Stomach (tissue), 4 donors: ENCODE measurements at regions not wholly inside any gene's neighbourhood (a gene's known extent, or its start where the extent isn't known, plus 50 kb on each side); places are given as distances from the start of the nearest gene placed in this dataset.

Experiments used
- EP300 ChIP-seq: sonication (generic); formaldehyde crosslinking; IDR thresholded peaks from one replicate; pipeline ENCODE4 v1.6.1; 2017; ENCODE audit warnings: antibody characterized with exemption
- POLR2A ChIP-seq, 4 donors: fragments of 450-650 bp; IDR thresholded peaks; one replicate each; pipeline ENCODE4 v1.6.1; 2016; ENCODE audit warnings: antibody characterized with exemption in 4 of 4, control low read depth in 2 of 4, mild to moderate bottlenecking in 1 of 4, moderate library complexity in 1 of 4
- POLR2AphosphoS5 ChIP-seq, 3 donors: sonication (generic); formaldehyde crosslinking; IDR thresholded peaks; one replicate each; pipeline ENCODE4 v1.6.1; 2016; ENCODE audit warnings: antibody characterized with exemption in 3 of 3
- TF ChIP-seq, protein P1 (sequence below), 7 experiments: fragments of 450-650 bp in 4 of 7; fragments of 200-600 bp in 3 of 7; sonication (generic) in 3 of 7; IDR thresholded peaks; one replicate each; pipeline ENCODE4 v1.5.1; 2016 to 2019; ENCODE audit warnings: antibody characterized with exemption in 7 of 7, control low read depth in 2 of 7, mild to moderate bottlenecking in 1 of 7

DNA sequence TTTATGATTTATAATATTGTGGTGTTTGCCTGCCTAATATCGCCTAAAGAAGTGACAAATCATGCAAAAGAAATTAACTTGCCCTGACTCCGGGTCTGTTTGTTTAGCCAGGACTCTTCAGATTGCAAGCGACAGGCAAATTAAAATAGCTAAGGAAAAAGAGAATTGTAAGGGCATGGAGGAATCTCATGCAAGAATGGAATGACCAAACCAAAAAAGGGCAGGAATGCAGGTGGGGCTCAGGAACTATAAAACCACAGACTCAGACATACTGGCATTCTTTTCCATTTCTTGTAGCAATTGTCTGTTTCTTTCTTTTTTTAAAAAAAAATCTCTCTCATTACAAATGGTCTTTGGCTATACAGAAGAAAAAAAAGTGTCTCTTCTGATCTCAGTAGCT, 188.1 kb upstream of the XYLT1 start:
- TF ChIP-seq, protein P1, sequence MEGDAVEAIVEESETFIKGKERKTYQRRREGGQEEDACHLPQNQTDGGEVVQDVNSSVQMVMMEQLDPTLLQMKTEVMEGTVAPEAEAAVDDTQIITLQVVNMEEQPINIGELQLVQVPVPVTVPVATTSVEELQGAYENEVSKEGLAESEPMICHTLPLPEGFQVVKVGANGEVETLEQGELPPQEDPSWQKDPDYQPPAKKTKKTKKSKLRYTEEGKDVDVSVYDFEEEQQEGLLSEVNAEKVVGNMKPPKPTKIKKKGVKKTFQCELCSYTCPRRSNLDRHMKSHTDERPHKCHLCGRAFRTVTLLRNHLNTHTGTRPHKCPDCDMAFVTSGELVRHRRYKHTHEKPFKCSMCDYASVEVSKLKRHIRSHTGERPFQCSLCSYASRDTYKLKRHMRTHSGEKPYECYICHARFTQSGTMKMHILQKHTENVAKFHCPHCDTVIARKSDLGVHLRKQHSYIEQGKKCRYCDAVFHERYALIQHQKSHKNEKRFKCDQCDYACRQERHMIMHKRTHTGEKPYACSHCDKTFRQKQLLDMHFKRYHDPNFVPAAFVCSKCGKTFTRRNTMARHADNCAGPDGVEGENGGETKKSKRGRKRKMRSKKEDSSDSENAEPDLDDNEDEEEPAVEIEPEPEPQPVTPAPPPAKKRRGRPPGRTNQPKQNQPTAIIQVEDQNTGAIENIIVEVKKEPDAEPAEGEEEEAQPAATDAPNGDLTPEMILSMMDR (IDR thresholded peaks at IDR 0.05) = no peak
- TF ChIP-seq POLR2A (IDR thresholded peaks at IDR 0.05) = no peak
- TF ChIP-seq POLR2AphosphoS5 (IDR thresholded peaks at IDR 0.05) = no peak
- no peak for TF ChIP-seq EP300
